NCI-H460 (cell line): ENCODE measurements at regions not wholly inside any gene's neighbourhood (a gene's known extent, or its start where the extent isn't known, plus 50 kb on each side); places are given as distances from the start of the nearest gene placed in this dataset.

Experiments used
- DNase-seq: peaks from one replicate; pipeline ENCODE4 v3.0.0-alpha.2; 2016; ENCODE audit warnings: low read depth; ENCODE audit errors: extremely low read depth

DNA sequence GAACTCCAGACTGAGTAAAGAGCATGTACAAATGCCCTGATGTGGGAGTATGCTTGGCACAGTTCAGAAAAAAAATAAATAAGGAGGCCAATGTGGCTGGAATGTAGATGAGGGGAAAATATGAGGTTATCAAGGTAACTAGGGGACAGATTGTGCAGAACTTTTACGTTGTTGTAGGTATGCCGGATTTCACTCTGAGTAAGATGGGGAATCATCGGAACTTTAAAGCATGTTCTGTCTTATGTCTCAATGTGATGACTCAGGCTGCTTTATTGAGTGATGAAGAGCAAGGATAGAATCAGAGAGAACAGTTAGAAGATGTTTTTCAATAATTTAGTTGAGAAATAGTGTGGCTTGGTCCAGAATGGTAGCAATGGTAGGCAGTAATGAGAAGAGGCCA, 130.4 kb downstream of the C11orf87 start:
- DNase-seq = no peak

DNA sequence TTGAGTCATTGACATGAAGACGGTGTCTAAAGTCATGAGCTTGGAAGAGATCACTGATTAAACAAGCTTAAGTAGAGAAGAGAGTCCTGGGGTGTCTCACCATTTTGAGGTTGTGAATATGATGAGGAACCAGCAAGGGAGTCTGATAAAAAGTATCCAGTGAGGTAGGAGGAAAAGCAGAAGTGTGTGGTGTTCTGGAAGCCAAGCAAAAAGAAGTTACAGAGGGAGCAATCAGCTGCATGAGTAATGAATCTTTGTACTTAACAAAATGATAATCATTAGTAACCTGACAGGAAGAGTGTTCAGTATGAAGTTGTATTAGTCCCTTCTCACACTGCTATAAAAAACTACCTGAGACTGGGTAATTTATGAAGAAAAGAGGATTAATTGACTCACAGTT, 131.3 kb downstream of the C11orf87 start:
- no peak for DNase-seq

DNA sequence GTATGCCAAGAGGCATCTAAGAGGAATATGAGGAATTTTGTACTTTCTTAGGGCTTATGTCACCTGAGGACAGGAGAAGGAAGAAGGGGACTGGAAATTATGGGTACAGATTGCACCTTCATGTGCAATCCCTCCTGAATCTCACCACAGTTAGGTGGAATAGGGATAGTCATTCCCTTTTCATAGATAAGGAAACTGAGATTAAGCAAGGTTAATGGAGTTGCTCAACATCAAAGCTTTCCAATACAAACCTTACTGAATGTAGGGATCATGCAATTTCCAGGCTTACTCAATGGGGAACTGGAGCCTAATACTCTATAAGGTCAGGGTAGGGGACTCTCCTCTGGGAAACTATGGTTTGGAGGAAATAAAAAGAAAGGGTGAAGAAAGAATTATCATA, 133.0 kb downstream of the C11orf87 start:
- DNase-seq = no peak

DNA sequence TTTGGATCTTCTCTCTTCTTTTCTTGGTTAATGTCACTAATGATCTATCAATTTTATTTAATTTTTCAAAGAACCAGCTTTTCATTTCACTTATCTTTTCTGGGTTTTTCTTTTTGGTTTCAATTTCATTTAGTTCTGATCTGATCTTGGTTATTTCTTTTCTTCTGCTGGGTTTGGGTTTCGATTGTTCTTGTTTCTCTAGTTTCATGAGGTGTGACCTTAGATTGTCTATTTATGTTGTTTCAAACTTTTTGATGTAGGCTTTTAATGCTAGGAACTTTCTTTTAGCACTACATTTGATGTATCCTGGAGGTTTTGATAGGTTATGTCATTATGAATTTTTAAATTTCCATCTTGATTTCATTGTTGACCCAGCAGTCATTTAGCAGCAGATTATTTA, 142.3 kb downstream of the C11orf87 start:
- DNase-seq = no peak

DNA sequence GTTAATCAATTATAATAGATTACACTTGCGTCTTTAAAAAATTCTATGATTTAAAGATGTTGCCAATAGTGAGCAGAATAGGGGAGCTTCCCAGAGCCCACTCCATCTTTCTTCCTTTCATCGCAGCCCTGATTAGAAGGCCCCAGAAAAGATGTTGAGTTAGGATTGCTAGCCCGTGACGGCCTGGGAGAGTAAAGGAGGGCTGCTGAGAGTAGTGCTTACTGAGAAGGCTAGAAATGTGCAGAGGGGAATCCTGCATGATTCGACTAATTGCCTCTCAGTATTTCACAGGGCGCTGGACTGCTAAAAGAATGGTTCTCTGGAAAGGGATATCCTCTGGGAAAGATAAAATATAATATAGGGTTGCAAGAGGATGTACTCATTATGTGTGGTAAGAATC, 160.5 kb downstream of the C11orf87 start:
- no peak for DNase-seq

DNA sequence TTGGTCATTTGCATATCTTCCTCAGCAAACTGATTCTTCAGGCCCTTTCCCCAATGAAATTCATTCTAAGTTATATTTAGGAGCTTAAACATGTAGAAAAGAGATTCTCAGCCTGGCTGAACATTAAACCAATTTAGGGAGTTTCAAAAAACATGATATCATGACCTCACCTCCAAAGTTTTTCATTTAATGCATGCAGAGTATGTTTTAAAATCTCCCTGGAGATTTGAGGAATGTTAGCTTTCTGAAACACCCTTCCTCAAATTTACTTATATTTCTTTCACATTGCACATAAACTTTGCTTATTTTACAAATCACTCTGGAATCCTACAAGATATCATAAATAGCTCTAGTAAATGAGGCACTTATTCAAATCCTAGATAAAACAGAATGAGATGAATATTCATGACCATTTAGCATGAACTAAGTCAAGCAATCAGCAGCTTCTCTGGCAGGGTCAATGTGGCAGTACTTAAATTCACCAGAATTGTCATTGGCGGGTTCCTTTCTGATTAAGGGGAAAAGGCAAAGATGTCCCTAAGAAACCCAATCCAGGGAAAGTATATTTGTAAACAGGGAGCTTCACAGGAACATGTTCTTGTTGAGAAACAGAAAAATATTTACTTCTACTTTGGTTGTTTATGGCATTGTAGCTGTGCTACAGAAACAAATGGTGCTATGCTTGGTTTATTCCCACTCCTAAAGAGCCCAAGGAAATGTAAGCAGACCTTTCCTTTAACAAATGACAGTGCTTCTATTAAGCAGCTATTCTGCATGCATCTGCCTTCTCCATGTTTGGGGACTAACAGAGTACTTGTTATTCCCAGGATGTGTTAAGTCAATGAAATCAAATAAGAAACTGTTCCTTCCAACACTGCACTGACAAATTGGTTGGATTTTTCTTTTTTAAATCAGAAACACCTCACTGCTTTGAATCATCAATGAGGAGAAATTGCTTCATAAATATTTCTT, 162.3 kb downstream of the C11orf87 start:
- no peak for DNase-seq

DNA sequence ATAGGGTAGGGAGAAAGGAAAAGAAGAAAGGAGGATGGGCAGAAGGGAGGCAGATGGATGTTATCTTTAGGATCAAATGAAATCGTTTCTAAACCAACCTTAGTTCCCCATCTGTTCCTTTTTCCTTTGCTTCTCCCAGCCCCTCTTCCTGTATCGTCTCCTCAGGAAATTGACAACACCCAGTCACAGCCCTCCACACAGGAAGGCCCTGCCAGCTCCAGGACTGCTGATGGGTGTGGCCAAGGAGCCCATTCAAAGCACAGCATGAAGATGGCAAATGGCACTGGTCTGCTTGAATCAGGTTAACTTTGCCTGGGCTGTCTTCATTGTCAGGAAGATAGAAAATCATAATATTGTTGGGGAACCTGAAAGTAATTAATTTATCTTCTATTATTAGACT, 164.8 kb downstream of the C11orf87 start:
- DNase-seq = no peak

DNA sequence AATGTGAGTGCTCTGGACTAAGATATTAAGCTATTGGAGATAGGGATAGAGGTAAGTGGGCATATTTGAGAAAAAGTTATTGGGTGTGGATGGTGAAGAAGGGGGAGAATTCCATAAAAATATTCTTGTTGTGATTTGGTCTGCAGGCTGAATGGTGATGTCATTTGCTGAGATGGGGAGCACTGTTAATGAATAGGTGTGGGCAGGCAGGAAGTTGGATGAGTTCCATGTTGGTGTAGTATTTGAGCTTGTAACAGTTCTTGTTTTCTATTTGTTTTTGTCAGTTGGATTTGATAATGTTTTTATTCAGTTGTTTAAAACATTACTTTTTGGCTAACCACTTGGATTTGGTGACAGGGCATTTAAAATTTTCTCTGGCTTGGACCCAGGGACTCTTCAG, 168.8 kb downstream of the C11orf87 start:
- DNase-seq = no peak

DNA sequence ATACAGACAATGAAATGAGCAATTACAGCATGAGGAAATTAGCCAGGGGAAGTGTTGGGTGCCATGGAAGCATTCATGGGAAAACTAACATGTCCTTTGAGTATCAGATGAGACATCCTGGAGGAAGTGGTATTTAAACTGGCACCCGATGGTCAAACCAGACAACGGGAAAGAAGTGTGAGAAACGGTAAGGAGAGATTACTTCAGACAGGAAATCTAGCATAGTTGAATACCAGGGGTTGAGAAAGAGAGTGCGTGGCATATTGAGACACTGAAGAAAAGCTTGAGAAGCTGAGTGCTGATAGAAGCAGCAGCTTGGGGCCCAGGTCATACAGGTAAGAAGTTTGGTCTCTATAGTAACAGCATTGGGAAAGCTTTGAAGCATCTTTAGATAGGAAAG, 175.3 kb downstream of the C11orf87 start:
- DNase-seq = no peak

DNA sequence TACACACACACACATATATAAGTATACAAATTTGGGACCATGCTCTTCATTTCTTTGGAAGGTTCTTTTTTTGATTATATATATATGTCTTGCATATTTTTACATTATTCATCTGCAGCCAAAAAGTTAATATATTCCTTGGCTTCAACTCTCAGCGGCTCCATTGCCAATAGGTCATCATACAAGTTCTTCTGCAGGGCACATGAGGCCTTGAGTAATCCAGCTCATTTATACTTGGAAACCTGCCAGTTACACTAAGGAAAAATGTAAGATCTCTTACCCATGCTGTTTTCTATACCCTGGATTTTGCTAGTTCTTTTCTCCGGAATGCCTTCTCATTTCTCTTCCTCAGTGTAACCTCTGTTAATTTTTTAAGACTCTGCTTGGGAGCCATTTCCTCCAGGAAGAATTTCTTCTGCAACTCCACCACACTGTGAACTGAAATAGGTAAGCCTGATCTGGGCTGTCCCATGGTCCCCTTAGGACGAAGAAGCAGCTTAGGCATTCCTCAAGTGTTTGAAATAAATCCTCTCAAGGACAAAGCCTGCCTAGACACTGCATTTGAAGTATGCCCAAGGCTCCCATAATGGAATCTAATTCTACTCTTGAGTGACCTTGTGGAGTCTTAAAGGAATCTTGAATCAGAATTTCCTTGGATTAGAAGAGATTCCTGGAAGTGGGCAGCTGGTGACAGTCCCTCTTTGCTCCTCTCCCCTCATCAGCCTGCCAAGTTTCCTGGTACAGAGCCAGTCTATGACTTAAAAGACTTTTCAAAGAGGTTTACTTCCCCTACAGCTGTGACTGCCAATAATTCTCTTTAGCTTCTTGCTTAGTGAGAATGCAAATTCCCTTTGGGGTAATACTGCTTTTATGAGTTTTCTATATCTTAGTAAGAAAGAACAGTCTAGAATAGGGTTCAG, 182.8 kb downstream of the C11orf87 start:
- DNase-seq = no peak

DNA sequence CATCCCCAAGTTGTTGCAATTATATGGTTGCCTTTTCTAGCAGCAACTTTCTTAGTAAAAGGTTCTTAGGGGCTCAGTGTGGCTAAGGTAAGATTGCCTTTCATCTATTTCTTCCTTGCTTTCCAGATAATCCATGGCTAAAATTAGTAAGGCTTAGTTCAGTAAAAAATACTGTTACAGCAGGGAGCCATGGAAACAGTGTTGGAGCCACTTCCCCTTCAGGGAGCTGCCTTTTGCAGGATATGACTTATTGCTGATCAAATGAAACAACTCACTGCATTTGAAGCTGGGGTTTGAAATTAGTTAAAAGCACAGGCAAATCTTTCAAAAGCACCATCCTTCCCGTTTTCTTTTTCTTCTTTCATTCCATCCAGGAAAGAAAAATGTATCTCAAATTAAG, 184.3 kb downstream of the C11orf87 start:
- no peak for DNase-seq

DNA sequence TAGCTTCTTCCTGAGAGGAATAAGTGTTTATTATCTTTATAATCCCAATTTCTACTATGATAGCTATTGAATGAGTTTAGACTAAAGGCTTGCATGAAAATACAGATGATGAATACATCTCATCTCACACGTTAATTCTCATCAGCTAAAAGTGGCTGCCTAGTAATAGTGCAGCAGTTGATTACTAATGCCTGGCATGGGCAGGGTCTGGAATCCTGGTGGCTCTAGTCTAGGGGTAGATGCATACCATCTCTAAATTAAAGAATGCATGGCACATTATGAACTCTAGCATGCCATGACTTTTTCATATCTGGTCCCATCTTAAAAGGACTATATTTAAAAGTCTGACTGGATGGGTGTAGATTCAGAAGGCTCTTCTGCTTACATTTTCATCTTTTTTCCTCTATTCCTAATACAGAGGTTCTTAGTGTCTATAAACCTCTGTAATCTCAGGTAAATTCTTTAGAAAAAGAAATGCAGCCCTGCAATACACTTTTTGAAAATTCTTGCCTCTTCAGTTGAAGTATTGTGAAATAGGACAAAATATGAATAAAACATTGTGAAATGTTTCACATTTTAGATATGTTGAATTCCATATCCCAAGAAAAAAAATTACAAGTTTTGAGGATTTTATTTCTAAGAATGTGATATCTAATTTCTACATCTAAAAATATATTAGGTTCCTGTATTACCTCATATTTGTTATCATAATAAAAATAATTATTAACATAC, 187.6 kb downstream of the C11orf87 start:
- no peak for DNase-seq

DNA sequence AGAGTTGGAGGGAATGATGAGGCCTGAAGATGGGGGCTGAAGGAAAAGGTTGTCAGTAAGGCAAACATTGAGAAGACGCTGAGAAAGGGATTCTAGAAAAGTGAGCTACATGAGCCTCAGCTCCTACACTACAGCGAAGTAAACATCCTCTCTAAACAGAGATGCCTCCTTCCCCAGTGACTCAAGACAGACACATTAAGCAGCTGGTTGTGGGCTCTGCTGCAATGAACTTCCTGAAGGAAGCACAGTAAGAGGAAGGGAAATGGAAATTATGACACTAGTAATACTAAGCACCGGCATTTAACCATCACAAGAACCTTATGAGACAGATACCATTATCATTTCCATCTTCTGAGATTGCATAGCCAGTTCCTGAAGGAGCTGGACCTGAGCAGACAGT, 190.5 kb downstream of the C11orf87 start:
- no peak for DNase-seq

DNA sequence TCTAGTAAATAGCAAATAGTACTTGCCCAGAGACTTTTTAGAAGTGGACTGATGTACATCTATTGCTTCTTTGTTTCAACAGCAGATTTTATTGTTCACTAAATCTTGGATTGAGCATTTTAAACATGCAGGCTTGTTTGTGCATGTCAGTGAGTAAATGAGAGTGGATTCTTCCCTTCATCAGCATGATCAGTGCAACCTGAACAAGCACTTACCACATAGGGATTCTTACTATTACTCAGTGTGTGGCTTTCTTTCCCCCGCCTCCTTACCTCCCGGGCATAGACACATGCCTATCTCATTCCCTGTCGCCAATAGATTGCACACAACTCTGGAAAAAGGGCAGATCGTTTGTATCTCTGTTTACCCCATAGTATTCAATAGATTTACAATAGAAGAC, 197.5 kb downstream of the C11orf87 start:
- DNase-seq = no peak

DNA sequence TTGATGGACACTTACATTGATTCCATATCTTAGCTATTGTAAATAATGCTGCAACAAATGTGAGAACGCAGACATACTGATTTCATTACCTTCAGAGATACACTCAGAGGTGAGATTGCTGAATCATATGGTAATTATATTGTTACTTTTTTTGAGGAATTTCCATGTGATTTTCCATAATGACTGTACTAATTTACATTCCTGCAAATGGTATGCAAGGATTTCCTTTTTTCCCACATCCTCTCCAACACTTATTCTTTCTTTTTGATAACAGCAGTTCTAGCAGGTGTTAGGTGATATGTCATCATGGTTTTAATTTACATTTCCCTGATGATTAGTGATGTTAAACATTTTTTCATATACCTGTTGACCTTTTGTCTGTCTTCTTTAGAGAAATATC, 207.7 kb downstream of the C11orf87 start:
- no peak for DNase-seq

DNA sequence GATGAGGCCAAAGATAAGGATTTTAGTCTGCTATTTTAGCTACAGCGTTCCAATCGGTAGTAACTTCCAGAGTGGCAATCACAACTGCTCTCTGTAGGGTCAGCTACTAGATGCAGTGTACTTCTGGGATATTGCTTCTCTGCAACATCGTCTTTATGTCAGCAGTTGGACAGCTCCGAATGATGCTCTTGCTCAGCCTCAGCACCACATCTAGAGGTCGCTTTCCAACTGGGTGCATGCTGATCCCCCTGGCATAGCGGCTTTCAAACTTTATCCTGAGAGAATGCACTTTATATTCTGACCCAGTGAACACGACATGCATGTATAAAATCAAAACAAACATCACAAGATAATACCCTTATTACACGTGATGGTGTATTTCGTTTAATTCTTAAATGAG, 219.6 kb downstream of the C11orf87 start:
- DNase-seq = peak; percentile 1

DNA sequence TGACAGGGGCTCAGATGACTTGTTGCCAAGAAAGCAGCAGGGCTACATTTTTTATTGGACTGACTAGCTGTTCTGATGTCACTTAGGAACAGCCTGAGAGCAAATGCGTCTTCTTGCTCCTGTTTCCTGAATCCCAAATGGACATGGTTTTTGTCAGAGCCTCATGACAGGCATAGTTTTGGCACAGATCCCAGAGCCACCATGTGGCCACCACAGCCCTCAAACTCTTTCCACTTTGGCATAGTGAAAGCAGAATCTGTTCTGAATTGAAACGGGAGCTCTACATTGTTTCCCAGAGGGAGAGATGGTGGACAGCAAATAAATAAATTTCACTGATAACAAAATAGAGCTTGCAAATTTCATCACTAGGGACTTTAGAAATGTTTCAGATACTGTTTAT, 222.2 kb downstream of the C11orf87 start:
- no peak for DNase-seq

DNA sequence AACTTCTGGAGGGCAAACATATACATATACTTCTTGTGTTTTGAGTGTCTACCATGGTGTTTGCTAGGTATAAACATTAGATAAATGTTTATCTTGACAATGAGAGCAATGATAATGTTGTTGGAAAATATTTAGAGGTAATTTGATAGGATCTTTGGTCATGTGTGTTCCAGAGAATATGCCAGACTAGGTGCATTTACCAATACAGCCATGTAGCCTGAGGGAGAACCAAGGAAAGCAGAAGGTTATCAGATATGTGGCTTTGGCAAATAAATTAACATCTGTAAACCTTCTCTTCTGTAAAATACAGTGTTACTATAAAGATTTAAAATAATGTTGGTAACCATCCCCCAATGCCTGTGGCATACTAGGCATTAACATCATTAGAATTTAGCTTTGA, 226.8 kb downstream of the C11orf87 start:
- no peak for DNase-seq

DNA sequence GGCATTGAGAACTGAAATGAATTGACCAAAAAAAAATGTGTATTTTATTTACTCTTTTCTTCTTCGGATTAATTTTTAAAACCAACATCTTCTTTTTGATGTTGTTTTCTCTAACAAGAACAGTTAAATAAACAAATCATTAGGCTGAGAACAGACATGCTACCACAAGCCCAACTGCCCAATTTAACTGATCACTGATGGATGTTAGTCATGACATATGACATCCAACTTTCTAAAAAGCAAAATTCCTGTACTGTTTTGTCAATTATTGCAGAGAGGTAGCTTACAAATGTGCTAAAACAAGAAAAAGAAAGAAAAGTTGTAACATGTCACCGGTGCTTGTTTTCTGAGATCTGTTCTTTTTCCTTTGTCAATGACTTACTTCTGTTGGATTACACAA, 232.1 kb downstream of the C11orf87 start:
- DNase-seq = no peak

DNA sequence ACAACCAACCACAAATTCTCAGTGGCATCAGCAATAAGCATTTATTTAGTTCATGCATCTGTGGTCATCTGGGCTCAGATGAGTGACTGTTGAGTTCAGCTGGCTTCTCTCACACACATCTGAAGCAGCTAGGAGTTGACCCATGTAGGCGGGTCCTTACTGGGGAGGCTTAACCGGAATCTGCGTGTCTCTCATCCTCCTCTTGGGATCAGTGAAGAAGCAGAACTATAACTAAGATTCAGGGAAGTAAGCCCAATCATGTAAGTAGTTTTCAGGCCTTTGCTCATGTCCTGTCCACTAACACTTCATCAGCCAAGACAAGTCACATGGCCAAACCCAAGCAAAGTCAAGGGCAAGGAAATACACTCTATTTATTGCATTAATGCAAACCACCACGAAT, 236.2 kb downstream of the C11orf87 start:
- no peak for DNase-seq

DNA sequence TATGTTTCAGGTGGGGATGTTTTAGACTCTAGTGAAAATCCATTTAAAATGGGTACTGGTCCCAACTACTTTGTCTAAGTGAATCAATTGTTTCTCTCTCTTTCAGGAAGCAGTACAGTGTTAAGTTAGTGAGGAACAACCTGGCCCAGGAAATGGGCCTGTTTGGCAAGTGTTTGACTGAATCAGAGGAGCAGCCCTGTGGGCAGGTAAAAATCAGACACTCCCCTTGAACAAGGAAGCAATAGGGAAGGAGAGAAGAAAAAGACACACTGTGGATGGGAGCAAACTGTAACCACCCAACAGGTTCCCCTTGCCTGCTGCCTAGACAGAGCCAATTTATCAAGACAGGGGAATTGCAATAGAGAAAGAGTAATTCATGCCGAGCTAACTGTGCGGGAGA, 245.7 kb downstream of the C11orf87 start:
- no peak for DNase-seq
